ENCODE measurements at regions not wholly inside any gene's neighbourhood (a gene's known extent, or its start where the extent isn't known, plus 50 kb on each side); places are given as distances from the start of the nearest gene placed in this dataset.

- Mint-ChIP-seq H3K27ac (no peak overlapping the region), H3K4me3 (no peak overlapping the region), H3K27me3 (no peaks in the 10 kb centered on the region), H3K36me3 (no peaks in the 10 kb centered on the region), H3K9me3 (peaks cover 1 to 17% (median 9%) of the 10 kb centered on the region in 8 donors), H3K4me1 (no peaks in the 10 kb centered on the region)
- no peak overlapping the region for H3K4me3 ChIP-seq (ENCODE audit: low read length in 2 of 2)
- no peaks in the 10 kb centered on the region for H3K4me1 ChIP-seq (ENCODE audit: insufficient read depth, low read length)
- ChIA-PET CTCF (ENCODE audit: partially characterized antibody) (no interaction called here), POLR2A (ENCODE audit: partially characterized antibody) (no interaction called here)
- H3K9me3 ChIP-seq (ENCODE audit: control insufficient read depth in 1 of 2, low read length in 2 of 2), result no peaks in the 10 kb centered on the region
- intact Hi-C loops (cut with micrococcal nuclease), result no loop called here
- no peaks in the 10 kb centered on the region for H3K36me3 ChIP-seq (ENCODE audit: insufficient read depth, low read length)
- no peak overlapping the region for H3K27ac ChIP-seq (ENCODE audit: low read depth, low read length)
- no peak for DNase-seq
- H3K27me3 ChIP-seq (ENCODE audit: insufficient read depth, low read length), result no peaks in the 10 kb centered on the region
Measured at GRCh38 chr1:69492286-69492685, 75.4 kb upstream of the LRRC7 start.

DNA sequence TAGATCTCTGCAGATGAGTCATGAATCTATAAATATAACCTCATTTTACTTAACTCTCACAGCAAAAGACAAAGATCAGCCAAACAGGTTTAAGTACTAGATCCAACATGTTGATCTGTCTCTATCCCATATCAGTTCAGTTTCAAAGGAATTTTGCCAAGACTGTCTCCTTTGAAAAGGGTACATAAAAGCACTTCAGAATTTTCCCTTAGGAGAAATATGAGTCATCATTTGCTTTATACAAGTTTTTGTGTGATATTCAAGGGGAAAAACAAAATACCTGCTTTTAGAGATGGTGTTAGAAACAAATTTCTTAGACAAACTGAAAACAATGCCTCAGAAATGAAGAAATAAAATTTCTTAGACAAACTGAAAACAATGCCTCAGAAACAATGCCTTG, 73.5 kb upstream of the LRRC7 start:
- H3K4me1 Mint-ChIP-seq, result no peaks in the 10 kb centered on the region

DNA sequence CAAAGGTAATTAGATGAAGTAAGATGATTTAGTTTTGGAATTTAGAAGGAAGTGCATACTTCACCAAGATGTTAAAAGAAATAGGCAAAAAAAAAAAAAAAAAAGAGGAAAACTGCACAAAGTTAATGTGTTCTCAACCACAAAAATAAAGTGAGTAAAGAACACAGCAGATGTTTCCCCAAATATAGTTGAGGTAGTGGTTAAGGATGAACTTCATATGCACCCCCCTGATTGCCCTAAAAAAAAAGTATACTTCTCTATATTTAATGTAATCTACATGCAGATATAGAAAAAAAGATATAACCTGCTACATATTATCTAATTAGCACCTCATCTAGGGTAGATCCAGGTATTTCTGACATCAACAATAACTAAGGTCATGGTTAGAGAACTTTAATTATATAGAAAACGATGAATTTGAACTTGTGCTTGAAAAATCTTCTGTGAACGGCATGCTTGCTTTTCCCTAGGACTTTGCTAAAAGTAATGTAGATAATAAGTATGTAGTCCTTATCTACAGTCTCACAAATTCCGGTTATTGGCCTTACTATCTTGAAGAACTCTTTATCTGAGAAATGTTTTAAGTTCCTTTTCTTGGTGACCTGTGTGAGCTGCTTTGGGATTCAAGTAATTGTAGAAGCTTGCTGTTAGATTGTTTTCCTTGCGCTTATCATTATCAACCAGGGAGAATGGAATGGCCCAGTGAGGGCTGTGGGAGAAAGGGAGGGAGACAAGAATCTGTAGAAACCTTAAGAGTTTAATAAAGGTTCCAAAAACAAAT, 70.1 kb upstream of the LRRC7 start:
- POLR2A ChIA-PET (ENCODE audit: partially characterized antibody), result no interaction called here
- no peak overlapping the region for H3K27ac Mint-ChIP-seq
- H3K9me3 Mint-ChIP-seq, result peaks cover 0 to 9% (median under 1%) of the 10 kb centered on the region in 8 donors
- no peaks in the 10 kb centered on the region for H3K36me3 Mint-ChIP-seq
- H3K36me3 ChIP-seq (ENCODE audit: insufficient read depth, low read length), result no peaks in the 10 kb centered on the region
- no peaks in the 10 kb centered on the region for H3K27me3 Mint-ChIP-seq
- CTCF ChIA-PET (ENCODE audit: partially characterized antibody), result no interaction called here
- no peaks in the 10 kb centered on the region for H3K9me3 ChIP-seq (ENCODE audit: control insufficient read depth in 1 of 2, low read length in 2 of 2)
- no peak overlapping the region for H3K4me3 Mint-ChIP-seq
- no peak for DNase-seq
- H3K4me1 ChIP-seq (ENCODE audit: insufficient read depth, low read length), result no peaks in the 10 kb centered on the region
- H3K27ac ChIP-seq (ENCODE audit: low read depth, low read length), result no peak overlapping the region
- H3K4me1 Mint-ChIP-seq, result no peaks in the 10 kb centered on the region
- intact Hi-C loops (cut with micrococcal nuclease), result no loop called here
- H3K27me3 ChIP-seq (ENCODE audit: insufficient read depth, low read length), result no peaks in the 10 kb centered on the region
- no peak overlapping the region for H3K4me3 ChIP-seq (ENCODE audit: low read length in 2 of 2)

More for the DNA sequence above, 73.5 kb upstream of the LRRC7 start:
- H3K9me3 Mint-ChIP-seq, result peaks cover 0 to 15% (median 6%) of the 10 kb centered on the region in 8 donors
- Histone ChIP-seq H3K4me1 (ENCODE audit: insufficient read depth, low read length) (no peaks in the 10 kb centered on the region), H3K36me3 (ENCODE audit: insufficient read depth, low read length) (no peaks in the 10 kb centered on the region), H3K27me3 (ENCODE audit: insufficient read depth, low read length) (no peaks in the 10 kb centered on the region), H3K27ac (ENCODE audit: low read depth, low read length) (no peak overlapping the region), H3K4me3 (ENCODE audit: low read length in 2 of 2) (no peak overlapping the region), H3K9me3 (ENCODE audit: control insufficient read depth in 1 of 2, low read length in 2 of 2) (no peaks in the 10 kb centered on the region)
- CTCF ChIA-PET (ENCODE audit: partially characterized antibody), result no interaction called here
- no peaks in the 10 kb centered on the region for H3K36me3 Mint-ChIP-seq
- POLR2A ChIA-PET (ENCODE audit: partially characterized antibody), result no interaction called here
- no peak overlapping the region for H3K27ac Mint-ChIP-seq
- H3K4me3 Mint-ChIP-seq, result no peak overlapping the region
- DNase-seq, result no peak
- intact Hi-C loops (cut with micrococcal nuclease), result no loop called here
- H3K27me3 Mint-ChIP-seq, result no peaks in the 10 kb centered on the region

DNA sequence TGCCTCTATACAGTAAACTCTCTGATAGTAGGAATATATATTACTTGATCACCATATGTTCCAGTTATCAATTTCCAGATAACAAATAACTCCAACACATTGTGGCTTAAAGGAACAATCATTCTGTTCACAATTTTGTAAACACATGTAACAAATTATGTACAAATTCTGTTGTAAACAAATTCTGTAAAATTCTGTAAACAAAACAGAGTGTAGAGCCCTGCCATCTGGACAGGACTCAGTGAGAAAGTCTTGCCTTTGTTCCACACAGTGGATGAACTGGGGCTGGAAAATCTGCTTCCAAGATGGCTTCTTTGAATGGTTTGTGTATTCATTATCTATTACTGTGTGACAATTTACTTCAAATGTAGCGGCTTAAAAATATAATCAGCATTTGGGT, 69.0 kb upstream of the LRRC7 start:
- no peaks in the 10 kb centered on the region for H3K4me1 ChIP-seq (ENCODE audit: insufficient read depth, low read length)
- H3K4me1 Mint-ChIP-seq, result no peaks in the 10 kb centered on the region
- H3K36me3 ChIP-seq (ENCODE audit: insufficient read depth, low read length), result no peaks in the 10 kb centered on the region
- ChIA-PET CTCF (ENCODE audit: partially characterized antibody) (no interaction called here), POLR2A (ENCODE audit: partially characterized antibody) (no interaction called here)
- no peak overlapping the region for H3K4me3 Mint-ChIP-seq
- H3K4me3 ChIP-seq (ENCODE audit: low read length in 2 of 2), result no peak overlapping the region
- H3K9me3 ChIP-seq (ENCODE audit: control insufficient read depth in 1 of 2, low read length in 2 of 2), result no peaks in the 10 kb centered on the region
- no peak overlapping the region for H3K27ac Mint-ChIP-seq
- H3K27me3 Mint-ChIP-seq, result no peaks in the 10 kb centered on the region
- H3K27me3 ChIP-seq (ENCODE audit: insufficient read depth, low read length), result no peaks in the 10 kb centered on the region
- no peak overlapping the region for H3K27ac ChIP-seq (ENCODE audit: low read depth, low read length)
- intact Hi-C loops (cut with micrococcal nuclease), result no loop called here
- no peak for DNase-seq
- H3K36me3 Mint-ChIP-seq, result no peaks in the 10 kb centered on the region
- peaks cover 0 to 6% (median under 1%) of the 10 kb centered on the region in 8 donors for H3K9me3 Mint-ChIP-seq

GRCh38 chr1:69499203-69499803, 68.4 kb upstream of the LRRC7 start:
- Mint-ChIP-seq H3K4me1 (no peaks in the 10 kb centered on the region), H3K9me3 (peaks cover 0 to 6% (median under 1%) of the 10 kb centered on the region in 8 donors), H3K36me3 (no peaks in the 10 kb centered on the region), H3K27ac (no peak overlapping the region), H3K4me3 (no peak overlapping the region), H3K27me3 (no peaks in the 10 kb centered on the region)
- POLR2A ChIA-PET (ENCODE audit: partially characterized antibody), result no interaction called here
- Histone ChIP-seq H3K27ac (ENCODE audit: low read depth, low read length) (no peak overlapping the region), H3K4me1 (ENCODE audit: insufficient read depth, low read length) (no peaks in the 10 kb centered on the region), H3K9me3 (ENCODE audit: control insufficient read depth in 1 of 2, low read length in 2 of 2) (no peaks in the 10 kb centered on the region), H3K36me3 (ENCODE audit: insufficient read depth, low read length) (no peaks in the 10 kb centered on the region), H3K27me3 (ENCODE audit: insufficient read depth, low read length) (no peaks in the 10 kb centered on the region), H3K4me3 (ENCODE audit: low read length in 2 of 2) (no peak overlapping the region)
- no peak for DNase-seq
- CTCF ChIA-PET (ENCODE audit: partially characterized antibody), result no interaction called here
- intact Hi-C loops (cut with micrococcal nuclease), result no loop called here

DNA sequence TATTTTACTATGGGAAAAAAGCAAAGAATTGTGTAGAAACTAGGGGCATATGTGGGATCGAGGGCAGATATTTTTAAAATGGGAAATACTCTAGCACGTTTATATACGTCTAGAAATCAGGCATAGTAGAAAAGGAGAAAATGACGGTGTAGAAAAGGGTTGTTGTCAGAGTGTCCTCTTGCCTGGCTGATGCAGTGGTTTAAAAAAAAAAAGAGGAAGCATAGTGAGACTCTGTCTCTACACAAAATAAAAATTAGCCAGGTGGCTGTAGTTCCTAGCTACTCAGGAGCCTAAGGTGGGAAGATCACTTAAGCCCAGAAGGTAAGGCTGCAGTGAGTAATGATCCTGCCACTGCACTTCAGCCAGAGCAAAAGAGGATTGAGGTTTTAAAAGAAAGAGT, 64.7 kb upstream of the LRRC7 start:
- intact Hi-C loops (cut with micrococcal nuclease), result no loop called here
- Histone ChIP-seq H3K27me3 (ENCODE audit: insufficient read depth, low read length) (no peaks in the 10 kb centered on the region), H3K27ac (ENCODE audit: low read depth, low read length) (no peak overlapping the region), H3K9me3 (ENCODE audit: control insufficient read depth in 1 of 2, low read length in 2 of 2) (no peaks in the 10 kb centered on the region), H3K4me3 (ENCODE audit: low read length in 2 of 2) (no peak overlapping the region), H3K36me3 (ENCODE audit: insufficient read depth, low read length) (no peaks in the 10 kb centered on the region), H3K4me1 (ENCODE audit: insufficient read depth, low read length) (no peaks in the 10 kb centered on the region)
- ChIA-PET CTCF (ENCODE audit: partially characterized antibody) (no interaction called here), POLR2A (ENCODE audit: partially characterized antibody) (no interaction called here)
- H3K27me3 Mint-ChIP-seq, result no peaks in the 10 kb centered on the region
- no peak overlapping the region for H3K4me3 Mint-ChIP-seq
- DNase-seq, result no peak
- H3K27ac Mint-ChIP-seq, result no peak overlapping the region
- no peaks in the 10 kb centered on the region for H3K4me1 Mint-ChIP-seq
- peaks cover 0 to 5% (median 0%) of the 10 kb centered on the region in 8 donors for H3K9me3 Mint-ChIP-seq
- H3K36me3 Mint-ChIP-seq, result no peaks in the 10 kb centered on the region

DNA sequence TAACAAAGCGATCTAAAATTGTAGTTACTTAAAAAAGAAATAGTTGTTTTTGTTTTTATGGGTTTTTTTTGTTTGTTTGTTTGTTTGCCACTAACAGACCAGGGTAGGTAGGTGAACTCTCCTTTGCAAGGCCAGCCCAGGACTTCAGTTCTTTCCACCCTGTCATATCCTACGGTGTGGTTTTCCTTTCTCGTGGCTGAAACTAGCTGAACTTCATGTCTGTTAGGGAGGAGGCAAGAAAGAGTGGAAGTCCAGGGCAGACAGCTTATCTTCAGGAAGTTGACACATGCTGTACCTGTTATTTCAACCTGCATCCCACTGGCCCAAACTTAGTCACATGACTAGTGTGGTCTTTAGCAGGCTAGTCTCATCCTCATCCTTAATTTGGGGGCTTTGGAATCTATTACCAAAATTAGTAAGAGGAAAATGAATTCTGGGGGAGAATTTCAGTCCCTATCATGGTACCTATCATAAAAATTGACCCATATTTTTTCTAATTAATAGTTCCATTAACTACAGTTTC, 62.9 kb upstream of the LRRC7 start:
- no peaks in the 10 kb centered on the region for H3K4me1 Mint-ChIP-seq
- intact Hi-C loops (cut with micrococcal nuclease), result no loop called here
- Histone ChIP-seq H3K9me3 (ENCODE audit: control insufficient read depth in 1 of 2, low read length in 2 of 2) (no peaks in the 10 kb centered on the region), H3K27me3 (ENCODE audit: insufficient read depth, low read length) (no peaks in the 10 kb centered on the region), H3K27ac (ENCODE audit: low read depth, low read length) (no peak overlapping the region), H3K36me3 (ENCODE audit: insufficient read depth, low read length) (no peaks in the 10 kb centered on the region), H3K4me1 (ENCODE audit: insufficient read depth, low read length) (no peaks in the 10 kb centered on the region), H3K4me3 (ENCODE audit: low read length in 2 of 2) (no peak overlapping the region)
- no peaks in the 10 kb centered on the region for H3K27me3 Mint-ChIP-seq
- no peak overlapping the region for H3K4me3 Mint-ChIP-seq
- ChIA-PET CTCF (ENCODE audit: partially characterized antibody) (no interaction called here), POLR2A (ENCODE audit: partially characterized antibody) (no interaction called here)
- no peaks in the 10 kb centered on the region for H3K36me3 Mint-ChIP-seq
- H3K9me3 Mint-ChIP-seq, result peaks cover 0 to 8% (median under 1%) of the 10 kb centered on the region in 8 donors
- DNase-seq, result no peak
- no peak overlapping the region for H3K27ac Mint-ChIP-seq

Measured in CD4-positive, alpha-beta memory T cell (primary cell).